ENCODE measurements at regions not wholly inside any gene's neighbourhood (a gene's known extent, or its start where the extent isn't known, plus 50 kb on each side); places are given as distances from the start of the nearest gene placed in this dataset.
A peak's percentile ranks its signal among the peaks of the same experiment; 100 is the strongest.

DNA sequence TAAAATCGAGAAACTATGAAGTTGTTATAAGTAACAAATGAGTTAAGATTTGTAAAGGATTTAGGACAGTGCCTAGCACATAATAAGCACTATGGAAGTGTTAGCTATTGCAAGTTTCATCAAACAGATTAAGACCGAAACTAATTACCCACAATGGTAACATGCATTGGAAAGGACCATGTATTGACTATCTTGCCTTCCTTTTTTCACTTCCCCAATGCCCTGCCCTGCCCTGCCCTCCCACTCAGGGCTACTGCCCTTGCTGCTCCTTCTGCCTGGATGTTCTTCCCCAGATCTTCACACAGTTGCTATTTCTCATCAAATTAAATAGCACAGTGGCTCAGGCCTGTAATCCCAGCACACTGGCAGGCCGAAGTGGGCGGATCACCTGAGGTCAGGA, 202.1 kb upstream of the PSMD7 start:
- no peak for DNase-seq

DNA sequence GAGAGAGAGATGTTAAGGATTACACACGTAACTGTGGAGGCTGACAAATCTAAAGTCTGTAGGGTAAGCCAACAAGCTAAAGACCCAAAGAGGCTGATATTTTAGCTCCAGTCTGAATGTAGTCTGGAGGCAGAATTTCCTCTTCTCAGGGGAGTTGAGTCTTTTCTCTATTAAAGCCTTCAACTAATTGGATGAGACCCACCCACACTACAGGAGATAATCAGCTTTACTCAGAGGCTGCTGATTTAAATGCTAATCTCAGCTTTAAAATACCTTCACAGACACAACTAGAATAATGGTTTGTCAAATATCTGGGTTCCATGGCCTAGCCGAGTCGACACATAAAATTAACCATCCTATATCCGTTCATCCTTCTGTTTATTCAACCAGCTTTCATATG, 204.3 kb upstream of the PSMD7 start:
- DNase-seq, result no peak

DNA sequence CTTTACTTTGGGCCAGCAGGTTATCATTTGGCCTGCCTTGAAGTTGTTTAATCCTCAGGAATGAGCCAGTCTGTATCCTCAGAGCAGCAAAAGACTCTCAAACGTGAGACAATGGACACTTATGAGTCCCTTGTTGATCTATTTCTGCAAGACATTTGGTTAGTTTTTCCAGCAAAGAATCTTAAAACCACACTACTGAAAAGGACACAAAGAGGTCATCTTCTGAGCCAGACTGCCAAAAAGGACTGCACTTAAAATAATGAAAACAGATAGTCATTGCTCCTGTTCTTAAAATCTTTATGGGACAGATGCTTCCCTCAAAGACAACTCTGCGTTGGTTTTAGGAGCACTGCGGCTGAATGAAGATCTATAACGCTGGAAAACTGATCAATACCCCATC, 205.7 kb upstream of the PSMD7 start:
- DNase-seq, result no peak

DNA sequence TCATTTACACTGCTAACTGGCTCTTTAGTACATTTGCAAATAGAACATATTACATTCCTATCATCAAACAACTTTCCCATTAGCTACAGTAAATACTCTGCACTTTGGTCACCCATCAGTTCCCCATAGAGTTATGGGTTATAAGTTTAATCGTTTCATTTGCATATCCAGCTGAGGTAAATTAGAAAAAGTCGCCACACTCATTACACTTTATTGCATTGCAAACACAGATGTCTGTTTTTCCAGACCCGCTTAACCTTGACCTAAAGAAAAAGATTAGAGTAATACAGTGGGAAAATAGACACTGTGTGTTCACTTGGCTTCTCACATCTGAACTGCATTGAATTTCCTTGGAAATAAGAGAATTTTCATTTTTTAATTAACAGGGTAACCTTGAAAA, 213.1 kb upstream of the PSMD7 start:
- peak; percentile 49 for DNase-seq

DNA sequence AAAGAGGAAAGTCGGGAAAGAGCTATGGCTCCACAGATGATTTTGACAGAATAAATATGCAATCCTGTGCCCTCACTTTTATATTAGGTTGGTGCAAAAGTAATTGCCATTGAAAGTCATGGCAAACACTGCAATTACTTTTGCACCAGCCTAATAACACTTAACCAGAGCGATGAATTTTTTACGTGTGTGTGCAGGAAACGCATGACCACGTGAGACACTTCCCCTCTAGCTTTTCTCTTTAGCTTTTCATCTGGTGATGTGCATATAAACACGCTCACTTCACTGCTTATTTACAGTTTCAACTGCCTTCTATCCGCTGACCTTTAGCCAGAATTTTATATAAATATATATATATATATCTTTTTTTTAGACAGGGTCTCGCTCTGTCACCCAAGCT, 216.3 kb upstream of the PSMD7 start:
- DNase-seq, result no peak

DNA sequence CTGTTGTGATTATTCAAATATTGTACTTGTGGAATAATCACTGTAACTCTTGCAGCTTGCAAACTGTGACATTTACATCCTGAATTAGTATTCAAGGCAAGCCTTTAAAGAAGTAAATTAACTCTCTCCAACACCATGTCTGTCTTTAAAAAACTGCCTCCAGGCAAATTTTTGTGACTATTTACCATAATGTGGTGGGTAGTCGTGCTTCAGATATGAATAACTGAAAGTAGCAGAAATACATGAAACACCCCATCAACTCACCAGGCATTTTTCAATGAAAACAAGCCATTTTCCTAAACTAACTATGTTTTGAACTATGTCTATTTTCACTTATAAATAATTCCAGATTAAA, 217.4 kb upstream of the PSMD7 start:
- DNase-seq, result no peak

DNA sequence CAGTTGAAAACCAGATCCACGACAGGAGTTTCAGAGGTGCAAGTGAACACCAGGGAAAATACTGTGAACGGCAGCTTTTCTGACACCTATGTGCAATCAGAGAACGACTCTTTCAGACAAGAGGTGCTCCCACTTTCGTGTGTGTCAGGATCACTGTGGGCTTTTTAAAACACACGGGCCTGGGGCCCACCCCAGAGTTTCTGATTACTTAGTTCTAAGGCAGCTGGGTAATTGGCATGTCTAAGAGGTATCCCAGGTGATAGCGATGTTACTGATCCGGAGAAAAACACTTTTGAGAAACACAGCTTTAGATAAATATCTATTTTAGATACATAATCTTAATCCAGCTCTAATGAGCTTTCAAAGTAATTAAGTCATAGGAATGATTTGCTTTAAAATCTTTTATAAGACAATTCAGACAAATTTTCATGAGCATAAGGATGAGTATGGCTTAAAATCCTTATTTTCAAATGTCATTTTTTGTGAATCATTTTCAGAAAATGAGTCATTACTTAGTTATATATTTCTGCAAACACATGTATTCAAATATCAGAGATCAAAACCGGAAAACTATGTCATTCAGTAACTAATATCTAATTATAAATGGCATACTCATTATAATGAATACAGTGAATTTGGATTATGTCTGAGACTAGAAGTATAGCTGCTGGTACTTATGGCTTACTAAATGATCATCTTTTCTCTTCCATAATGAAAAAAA, 217.9 kb upstream of the PSMD7 start:
- no peak for DNase-seq

DNA sequence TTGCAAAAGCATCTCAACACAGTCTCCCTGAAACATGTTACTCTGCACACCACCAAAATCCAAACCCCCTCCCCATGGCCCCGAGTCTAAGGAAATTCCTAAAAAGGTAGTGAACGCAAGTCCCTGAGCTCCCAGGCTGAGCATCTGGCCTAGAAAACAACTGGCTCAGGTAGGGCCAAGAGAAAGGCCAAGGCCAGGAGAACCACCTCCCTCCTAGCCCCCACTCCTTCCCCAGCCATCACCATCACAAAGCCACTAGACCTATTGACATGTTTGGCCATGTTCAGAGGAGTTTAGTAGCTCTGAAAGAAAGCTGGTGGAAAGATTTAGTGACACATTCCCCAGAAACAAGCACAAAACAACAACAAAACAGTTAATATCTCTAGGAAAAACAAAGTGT, 220.0 kb upstream of the PSMD7 start:
- DNase-seq, result no peak

DNA sequence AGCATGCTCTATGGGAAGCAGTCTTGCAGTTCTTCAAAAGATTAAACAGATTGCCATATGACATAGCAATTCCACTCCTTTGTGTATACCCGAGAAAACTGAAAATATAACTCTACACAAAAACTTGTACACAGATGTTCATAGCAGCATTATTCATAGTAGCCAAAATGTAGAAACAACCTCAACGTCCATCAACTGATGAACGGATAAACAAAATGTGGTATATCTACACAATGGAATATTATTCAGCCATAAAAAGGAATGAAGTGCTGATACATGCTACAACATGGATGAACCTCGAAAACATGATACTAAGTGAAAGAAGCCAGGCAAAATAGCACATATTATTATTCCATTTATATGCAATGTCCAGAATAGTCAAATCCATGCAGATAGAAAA, 221.2 kb upstream of the PSMD7 start:
- no peak for DNase-seq

DNA sequence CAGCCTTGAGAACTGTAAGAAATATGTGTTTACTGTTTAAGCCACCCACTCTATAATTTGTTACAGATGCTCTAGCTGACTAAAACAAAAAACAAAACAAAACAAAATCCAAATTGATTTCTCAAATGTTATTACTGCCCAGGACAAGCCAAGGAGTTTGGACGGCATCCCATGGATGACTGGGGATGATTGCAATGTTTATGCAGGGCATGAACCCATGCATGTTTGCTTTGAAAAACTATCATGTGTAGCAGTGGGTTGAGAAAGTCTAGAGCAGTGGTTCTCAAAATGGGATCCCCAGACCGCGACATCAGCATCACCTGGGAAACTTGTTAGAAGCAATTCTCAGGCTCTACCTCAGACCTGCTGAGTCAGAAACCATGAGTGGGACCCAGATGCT, 223.2 kb upstream of the PSMD7 start:
- no peak for DNase-seq

DNA sequence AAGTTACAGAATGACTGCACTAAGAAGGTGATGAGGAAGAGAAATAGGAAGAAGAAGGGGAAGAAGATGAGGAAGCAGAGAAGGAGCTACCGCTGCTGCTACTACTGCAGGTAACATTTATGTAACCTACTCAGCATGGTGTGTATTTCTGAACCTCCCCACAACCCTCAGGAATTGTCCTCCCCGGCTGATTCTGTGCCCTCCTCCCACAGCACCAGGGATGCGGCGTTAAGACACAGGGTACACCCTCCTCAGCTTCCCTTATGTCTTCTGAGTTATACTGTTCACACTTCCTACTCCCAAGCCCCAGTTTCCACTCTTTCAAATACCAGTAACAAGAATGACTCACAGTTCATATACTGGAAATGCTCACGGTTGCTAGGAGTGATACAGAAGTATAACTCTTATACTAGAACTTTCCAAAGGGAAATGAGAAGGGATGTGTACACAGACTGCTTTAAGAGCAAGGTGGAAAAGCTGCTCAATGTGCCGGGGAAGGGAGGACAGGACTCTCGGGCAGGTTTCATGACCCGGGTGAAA, 224.5 kb upstream of the PSMD7 start:
- no peak for DNase-seq

DNA sequence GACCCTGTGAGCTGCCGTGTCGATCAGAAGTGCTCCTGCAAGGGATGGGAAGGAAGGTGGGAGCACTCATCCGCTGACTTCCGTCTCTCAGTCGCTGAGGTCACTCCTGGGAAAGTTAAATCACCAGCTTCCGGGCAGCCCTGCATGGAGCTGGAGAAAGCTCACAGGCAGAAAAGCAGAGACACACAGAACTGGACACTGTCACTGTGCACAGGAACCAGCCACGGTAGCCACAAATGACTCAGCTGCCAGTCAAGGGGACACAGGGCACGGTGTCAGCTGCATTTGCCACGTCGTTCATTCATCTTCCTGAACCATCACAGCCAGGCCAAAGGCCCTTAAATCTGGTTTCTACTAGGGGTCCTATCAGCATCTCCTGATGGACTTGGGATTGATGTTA, 226.4 kb upstream of the PSMD7 start:
- no peak for DNase-seq

DNA sequence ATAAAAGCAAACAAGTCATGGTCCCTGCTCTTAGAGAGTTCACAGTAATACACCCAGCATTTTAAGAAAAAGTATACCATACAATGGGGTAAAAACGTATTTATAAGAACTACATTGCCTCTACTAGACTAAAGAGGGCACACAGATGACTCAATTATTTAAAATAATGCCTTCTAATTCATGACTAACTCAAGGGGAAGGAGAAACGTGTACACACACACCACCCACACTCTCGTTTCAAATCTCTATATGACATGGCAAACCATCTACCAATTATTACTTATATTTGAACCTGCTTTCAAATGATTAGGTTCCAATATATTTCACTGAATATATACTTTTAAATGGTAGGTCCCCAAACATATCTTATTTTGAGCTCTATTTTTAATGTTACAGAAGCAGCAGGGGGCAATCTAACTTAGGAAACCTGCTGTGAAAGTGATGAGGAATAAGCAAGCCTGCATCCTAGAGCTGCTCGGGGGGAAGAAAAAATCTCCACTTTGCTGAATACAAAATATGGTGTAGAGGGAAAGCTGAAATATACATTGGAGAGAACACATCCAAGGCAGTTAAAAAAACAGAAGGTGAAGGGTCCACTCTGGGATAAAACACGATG, 232.4 kb upstream of the PSMD7 start:
- DNase-seq, result no peak

DNA sequence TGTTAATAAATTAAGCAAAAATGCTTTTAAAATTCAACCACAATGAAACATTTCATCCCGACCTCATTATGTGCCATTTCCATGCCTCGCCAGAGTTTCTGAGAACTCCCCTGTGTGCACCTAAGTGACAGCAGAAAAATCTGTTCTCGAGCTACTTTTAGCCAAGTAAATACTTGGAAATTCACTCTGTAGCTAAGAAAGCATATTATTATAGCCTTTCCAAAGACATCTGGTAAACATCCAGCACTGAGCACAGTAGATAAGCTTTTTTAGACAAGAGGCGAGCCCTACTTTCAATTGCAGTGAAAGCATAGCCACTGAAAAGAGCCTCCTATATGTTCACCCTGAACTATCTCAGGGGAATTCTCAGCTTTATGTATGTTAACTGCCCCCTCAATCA, 242.8 kb upstream of the PSMD7 start:
- DNase-seq, result no peak

DNA sequence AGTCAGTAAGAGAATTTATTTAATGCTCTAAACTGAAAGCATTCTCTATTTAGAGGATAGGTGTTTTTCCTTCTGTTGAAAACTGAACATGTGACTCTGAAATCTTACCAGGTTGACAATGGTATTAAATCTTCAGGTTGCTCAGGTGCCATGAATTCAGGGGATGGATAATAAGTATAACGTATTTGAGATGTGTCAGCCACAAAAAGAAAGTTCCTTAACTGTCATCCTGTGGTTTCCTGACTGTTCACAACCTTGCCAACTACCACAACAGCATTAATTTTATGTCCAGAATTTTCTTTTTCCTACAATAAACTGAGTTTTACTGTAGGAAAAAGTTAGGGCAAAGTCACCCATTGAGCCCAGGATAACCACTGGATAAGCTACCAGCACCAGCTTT, 243.3 kb upstream of the PSMD7 start:
- no peak for DNase-seq

DNA sequence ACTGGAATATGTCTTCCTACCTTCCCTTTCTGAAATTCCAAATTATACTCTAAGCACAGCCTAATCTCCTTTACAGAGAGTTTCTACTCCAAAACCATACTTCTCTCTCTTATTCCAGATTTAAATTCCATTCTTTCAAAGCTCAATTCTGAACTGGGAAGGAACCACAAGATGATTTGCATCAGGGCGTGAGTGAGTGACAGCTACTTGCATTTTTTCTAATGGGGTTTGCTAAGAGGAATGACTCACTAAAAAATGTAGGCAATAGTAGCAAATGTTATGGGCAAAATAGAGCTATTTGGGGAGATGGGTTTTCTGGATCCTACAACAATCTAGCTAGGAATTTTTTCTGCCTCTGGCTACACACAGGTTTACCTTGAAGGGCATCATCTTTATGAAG, 244.6 kb upstream of the PSMD7 start:
- no peak for DNase-seq

DNA sequence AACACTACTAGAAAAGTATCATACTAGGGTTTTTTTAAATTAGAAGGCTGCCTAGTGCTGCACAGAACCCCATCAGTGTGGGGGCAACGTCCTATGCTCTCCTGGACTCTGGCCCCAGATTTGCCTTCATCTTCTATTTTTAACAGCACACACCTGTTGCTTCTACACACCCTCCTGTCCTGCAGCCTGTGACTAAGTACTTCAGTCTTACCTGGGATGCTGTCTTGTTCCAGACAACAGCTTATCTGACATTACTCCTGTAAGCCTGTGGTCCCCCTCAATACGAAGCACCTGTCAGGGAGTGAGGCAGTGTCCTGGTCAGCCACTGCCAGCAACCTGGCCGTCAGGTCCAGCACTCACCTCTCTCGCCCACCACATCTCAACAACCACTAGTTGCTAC, 247.6 kb upstream of the PSMD7 start:
- DNase-seq, result no peak

DNA sequence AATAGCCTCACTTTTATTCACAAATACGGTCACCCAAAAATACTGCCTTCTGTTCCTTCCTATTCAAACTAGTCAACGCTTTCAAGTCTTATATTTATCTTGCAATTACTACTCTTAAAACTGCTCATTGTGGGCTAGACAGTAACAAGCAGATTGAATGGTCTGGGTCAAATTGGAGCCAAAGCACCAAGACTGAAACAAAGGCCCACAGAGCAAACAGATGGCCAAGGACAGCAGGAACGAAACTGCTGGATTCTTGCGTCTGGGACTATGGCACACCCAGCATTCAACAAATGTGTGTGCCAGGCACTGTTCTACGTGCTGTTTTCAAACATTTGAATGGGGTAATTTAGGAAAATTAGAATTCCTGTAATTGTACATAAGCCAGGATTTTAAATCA, 250.1 kb upstream of the PSMD7 start:
- DNase-seq, result peak; percentile 61

DNA sequence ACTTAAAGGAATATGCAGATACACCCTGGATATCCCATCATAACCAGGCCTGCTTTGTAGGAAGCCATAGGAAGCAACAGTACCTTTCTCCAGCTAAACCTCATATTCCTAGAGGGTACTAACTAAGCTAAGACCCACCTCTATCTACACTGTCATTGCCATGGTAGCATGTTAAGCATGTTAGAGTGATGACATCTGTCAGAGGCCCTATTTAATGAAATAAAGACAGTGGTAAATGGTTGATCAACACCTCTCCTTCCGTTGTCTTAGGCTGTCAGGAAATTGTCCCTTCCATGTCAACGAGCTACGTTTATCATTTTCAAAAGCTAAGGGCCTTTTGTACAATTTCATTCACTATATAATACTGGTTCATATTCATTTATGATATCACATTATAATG, 251.1 kb upstream of the PSMD7 start:
- no peak for DNase-seq

DNA sequence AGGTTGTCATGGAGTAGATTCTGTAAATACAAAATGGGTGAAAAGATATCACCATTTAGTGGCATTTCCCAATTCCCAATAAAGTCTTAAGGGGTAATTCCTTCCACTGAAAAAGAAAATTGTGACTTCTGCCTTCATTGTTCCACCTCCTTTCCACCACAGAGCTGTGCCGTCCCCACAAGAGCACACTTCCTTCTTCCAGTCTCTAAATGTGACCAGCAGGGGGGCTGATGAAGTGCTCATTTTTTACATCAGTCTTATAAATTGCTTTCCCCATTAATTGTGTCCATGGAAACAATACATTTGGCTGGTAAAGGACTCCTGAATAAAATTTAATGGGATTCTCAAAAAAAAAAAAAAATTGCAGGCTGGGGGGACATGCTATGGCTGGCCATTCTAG, 260.8 kb upstream of the PSMD7 start:
- DNase-seq, result no peak

DNA sequence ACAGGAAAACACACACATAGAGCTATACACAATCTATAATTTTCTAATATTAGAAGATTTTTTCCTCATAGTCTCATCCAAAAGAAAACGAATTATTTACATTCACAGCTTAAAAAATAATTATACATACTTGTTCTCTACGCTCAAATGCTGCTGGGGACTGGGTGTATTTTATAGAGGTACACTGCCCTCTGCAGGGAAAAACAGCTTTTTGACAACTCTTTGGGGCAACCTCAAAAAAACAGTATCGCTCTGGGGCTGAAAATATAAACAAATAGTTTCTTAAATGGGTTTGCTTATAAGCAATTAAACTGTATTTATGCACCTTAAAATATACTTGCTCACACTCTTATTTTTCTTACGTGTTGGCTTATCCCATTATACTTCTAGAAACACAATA, 261.8 kb upstream of the PSMD7 start:
- peak; percentile 23 for DNase-seq

DNA sequence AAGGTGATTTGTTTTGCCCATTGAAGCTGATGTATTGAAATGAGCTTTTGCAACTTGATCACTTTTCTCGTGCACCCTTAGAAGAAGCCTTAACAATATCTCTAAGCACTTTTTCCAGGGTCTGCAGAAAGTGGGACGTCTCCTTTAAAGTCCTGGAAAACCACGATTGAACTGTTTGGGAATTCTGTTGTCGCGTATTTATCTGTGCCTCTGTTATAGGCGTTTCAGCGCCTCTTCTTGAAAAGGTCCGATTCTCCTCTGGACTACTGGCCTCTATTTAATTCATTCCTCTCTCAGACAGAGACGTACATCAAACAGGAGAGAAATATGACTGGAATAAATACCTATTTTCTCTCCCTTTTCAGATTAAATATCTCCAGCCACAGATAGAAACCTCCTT, 262.4 kb upstream of the PSMD7 start:
- DNase-seq, result no peak

DNA sequence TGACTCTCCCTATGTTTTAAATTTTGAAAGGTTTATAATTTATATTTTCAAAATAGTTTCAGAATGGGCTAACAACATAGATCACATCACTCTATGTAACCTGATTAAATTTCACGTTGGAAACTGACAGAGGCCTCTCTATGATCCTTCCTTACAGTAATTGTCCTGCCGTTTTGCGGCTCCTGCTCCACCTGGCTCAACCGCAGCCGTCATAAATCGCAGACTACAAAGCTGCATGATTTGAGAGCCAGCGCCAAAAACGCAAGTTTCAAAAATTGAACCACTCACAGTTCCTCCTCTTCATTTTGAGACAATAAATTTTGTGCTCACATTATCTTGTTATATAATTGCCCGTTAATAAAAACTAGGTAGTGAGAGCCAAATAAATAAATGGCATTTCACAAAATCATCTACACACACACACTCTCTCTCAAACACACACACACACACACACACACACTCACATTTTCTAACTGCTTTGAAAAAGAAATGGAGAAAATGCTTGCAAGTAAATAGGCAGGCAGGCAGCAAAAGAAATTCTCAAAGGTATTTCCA, 263.1 kb upstream of the PSMD7 start:
- peak; percentile 6 for DNase-seq

DNA sequence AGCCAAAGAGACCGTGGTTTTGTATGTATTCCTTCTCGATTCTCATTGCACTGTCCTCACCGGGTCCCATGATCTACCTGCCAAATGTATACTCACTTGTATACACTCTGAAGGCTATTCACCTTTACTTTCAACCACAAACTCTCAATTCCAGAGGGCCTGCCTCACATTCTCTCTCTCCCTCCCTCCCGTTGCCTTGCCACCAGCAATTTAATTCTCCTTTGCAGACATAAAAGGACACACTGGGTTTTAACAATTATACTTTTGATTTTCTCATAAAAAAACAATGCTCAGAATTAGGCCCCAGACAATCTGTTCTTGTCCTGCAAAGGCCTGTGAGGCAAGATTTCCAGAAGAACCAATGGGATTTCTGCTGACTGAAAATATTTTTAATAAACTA, 265.1 kb upstream of the PSMD7 start:
- DNase-seq, result no peak
